ENCODE measurements at regions not wholly inside any gene's neighbourhood (a gene's known extent, or its start where the extent isn't known, plus 50 kb on each side); places are given as distances from the start of the nearest gene placed in this dataset.
"Not testable (repeated sequence)": the region's sequence is repeated elsewhere in the genome, so short reads cannot be mapped to it uniquely, and the experiment has no call there.

DNA sequence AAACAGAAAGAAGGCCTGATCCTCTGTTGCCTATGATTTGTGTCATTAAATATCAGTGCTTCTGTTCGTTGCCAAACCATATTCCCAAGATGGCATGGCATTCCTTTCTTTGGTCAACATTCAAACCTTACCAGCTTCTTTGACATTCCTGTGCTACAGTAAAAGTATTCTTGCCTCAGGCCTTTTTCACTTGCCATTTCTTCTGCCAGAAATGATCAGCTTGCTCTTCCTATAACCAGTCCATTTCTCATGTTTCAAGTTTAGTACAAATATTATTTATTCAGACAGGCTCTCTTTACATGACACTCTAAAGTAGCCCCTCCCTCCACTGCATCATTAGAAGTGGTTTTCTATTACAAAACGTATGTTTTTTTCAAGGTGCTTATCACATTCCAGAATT lies 278.3 kb downstream of the KCNJ2 start:
- no peak for DNase-seq (ENCODE audit: low spot score)

DNA sequence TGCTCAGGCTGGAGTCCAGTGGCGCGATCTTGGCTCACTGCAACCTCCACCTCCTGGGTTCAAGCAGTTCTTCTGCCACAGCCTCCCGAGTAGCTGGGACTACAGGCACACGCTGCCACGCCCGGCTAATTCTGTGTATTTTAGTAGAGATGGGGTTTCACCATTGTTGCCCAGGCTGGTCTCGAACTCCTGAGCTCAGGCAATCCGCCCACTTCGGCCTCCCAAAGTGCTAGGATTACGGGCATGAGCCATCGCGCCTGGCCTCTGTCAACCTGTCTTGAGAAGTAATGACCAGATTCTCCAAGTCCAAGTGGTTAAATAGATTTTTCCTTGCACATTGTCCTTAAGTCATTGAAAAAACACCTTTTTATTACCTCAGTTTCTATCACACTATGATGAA lies 283.7 kb downstream of the KCNJ2 start:
- not testable (repeated sequence) for DNase-seq (ENCODE audit: low spot score)

DNA sequence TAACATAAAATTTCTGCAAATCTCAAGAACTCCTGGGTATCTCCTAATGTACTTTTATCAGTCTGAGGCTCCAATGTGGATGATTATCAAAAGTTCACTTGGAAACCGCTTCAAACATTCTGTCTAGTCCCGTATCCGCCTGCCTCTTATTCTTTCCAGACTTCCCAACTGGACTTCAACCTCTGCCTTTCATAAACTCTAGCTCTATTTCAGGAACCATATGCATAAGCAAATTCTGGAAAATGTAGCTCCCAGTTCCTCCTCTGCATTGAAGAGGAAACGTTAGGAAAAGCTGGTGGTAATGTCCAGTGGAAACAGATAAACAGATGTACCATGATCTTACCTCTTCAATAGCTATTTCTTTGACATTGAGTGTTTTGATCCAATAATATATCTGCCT lies 285.0 kb downstream of the KCNJ2 start:
- no peak for DNase-seq (ENCODE audit: low spot score)

DNA sequence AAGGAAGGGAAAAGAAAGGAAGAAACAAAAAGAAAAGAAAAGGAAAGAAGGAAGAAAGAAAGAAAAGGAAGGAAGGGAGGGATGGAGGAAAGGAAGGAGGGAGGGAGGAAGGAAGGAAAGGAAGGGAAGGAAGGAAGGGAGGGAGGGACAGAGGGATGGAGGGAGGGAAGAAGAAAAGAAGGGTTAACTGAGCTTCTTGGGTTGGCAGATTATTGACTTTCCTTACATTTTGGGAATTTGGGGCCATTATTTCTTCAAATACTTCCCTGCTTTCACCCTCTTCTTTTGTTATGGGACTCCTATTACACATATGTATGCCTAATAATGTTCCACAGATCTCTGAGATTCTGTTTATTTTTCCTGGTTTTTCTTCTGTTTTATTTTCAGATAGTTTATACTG lies 285.6 kb downstream of the KCNJ2 start:
- no peak for DNase-seq (ENCODE audit: low spot score)

DNA sequence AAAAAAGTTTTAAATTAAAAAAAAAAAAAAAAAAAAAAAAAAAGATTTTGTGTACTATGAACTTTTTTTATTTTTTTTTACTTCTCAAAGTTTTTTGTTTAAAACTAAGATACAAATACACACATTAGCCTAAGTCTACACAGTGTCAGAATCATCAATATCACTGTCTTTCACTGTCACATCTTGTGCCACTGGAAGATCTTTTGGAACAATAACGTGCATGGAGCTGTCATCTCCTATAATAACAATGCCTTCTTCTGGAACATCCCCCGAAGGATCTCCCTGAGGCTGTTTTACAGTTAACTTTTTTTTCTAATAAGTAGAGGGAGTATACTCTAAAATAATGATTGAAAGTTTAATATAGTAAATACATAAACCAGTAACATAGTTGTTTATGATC lies 295.7 kb downstream of the KCNJ2 start:
- no peak for DNase-seq (ENCODE audit: low spot score)

DNA sequence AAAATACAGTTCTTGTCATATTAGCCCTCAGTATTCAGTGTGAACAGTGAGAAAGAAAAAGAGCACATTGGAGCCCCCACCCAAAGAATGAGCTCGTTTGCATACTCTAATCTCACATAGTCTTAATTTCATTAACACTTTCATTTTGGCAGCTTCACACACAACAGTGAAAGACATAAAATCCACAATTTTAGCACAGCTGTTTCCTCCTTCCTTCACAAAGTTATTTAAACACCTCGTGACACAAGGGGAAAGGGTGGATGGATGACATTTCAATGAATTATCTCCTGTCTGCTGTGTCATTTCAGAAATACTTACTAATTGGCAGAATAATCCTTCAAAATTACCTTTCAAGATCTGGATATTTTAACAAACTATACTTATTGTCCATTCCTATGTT lies 299.3 kb downstream of the KCNJ2 start:
- DNase-seq (ENCODE audit: low spot score), result no peak

DNA sequence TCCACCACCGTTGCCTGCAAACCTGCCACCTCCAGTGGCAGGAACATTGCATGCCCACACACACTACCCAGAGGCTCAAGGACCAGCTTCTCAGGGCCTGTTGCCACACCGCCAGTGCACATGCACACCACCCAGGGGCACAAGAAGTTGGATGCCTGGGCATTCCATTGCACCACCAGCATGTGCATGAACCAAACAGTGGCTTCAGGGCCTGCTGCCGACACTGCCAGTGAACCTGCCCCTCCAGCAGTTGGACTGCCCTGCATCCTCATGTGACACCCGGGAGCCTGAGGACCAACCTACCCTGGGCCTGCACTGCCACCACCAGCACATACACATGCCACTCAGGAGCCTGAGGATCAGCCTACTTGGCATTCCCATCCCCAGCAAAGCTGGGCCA lies 303.7 kb downstream of the KCNJ2 start:
- DNase-seq (ENCODE audit: low spot score), result no peak

DNA sequence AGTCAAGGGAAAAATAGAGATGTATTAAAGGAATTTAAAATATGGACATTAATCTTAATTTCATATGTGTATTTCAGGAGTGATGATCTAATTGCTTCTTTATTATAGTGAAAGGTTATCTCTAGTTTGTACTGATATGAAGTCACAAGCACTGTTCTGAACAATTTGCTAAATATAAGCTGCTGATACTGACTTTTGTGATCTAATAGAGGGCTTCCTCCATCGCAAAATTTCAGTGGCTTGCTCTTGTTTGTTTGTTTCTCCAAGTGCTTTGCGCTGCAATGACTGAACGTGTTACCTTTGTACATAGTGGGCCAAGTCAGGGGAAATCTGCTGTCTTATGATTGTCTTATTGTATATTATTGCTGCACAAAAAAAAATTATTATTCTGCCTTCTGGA lies 307.0 kb downstream of the KCNJ2 start:
- no peak for DNase-seq (ENCODE audit: low spot score)

DNA sequence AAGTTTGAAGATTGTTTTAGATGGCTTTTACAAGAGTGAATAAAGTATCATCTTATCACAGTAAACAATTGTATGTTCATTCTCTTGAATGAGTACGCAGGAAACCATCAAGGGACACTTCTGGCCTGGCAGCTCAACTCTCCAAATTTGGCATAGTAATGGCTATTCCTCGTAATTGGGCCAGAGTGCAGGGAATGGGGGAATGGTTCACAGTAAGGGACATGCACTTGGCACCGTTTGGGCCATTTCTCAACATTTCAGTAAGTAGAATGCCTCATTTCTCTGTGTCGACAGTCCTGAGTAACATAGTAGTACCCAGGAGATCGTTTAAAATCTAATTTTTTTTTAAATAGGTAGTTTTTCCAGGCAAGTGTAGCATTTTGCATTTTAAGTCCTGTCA lies 309.6 kb downstream of the KCNJ2 start:
- DNase-seq (ENCODE audit: low spot score), result no peak

DNA sequence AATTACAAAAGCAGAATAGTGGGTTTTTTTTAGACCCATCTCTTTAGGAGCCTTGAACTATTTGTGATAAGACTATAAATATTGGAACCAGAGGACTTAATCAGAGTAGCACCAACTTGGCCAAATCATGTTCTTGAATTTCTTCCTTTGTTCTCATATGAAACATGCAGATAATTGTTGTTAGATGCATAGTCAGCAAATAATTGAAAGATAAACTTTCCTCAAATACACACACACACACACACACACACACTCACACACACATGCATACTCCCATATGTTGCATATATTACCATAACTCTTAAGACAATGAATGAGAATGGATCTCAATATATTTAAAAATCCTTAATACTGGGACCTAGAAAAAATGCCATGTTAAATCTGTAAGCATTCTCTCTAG lies 310.4 kb downstream of the KCNJ2 start:
- no peak for DNase-seq (ENCODE audit: low spot score)

DNA sequence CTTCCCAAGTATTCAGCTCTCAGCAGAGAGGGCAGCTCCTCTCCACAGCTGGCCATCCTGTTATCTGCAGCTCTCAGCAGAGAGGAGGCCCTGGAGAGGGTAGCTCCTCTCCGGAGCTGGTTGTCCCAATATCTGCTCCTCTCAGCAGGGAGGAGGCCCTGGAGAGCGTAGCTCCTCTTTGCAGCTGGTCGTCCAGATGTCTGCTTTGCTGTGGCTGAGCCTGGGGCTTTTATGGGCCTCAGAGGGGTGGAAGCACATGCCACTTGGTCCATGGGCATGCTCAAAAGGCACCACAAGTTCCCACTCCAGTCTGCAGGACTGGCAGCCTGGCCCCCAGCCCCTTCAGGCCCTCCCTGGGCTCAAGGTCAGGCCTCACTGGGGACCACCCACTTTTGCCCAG lies 314.3 kb downstream of the KCNJ2 start:
- DNase-seq (ENCODE audit: low spot score), result no peak

DNA sequence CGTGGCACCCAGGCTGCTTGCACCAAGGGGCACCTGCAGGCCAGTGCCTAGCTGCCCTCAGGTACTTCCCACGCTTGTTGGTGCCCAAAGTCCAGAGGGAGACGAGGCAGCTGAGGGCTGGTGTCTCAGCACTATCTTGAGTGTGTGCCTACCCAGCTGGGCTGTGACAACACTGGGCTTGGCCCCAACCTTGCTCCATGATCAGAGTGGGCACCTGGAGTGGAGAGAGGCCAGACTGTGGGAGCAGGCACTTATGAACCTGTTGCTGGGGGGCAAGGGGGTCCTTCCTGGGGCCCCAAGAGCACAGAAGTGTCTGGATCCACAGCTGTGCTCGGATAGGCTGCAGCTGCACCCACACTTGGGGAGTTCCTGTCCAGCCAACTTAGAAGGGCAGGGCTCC lies 314.7 kb downstream of the KCNJ2 start:
- no peak for DNase-seq (ENCODE audit: low spot score)

DNA sequence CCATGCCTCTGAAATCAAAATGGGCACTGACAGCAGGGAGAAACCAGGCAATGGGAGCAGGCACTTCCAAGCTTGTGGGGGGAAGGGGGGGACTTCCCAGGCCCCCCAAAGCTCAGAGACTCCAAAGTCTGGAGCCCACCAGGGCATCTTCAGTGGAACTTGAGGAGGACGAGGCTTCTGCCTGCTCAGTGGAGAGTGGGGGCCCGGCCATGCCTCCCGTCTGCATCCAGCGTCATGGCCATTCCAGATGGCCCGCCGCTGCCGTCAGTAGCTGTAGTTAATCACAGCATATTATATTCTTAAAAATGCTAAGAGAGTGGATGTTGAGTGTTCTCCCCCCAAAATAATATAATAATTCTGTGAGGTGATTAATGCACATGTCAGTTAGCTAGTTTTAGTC lies 315.2 kb downstream of the KCNJ2 start:
- no peak for DNase-seq (ENCODE audit: low spot score)

DNA sequence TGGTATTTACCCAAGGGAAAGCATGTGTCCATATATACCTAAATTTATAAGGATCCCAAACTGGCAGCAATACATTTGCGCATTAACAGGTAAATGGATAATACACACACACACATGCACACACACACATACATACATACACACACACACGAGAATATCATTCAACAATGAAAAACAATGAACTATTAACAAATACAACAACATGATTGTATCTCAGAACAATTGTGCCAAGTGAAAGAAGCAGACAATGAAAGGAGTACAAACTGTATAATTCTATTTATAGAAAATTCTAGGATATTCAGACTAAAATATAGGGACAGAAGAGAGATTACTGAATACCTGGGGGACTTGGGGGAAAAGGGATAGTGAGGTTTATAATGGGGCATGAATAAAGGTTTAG lies 323.0 kb downstream of the KCNJ2 start:
- DNase-seq (ENCODE audit: low spot score), result no peak

DNA sequence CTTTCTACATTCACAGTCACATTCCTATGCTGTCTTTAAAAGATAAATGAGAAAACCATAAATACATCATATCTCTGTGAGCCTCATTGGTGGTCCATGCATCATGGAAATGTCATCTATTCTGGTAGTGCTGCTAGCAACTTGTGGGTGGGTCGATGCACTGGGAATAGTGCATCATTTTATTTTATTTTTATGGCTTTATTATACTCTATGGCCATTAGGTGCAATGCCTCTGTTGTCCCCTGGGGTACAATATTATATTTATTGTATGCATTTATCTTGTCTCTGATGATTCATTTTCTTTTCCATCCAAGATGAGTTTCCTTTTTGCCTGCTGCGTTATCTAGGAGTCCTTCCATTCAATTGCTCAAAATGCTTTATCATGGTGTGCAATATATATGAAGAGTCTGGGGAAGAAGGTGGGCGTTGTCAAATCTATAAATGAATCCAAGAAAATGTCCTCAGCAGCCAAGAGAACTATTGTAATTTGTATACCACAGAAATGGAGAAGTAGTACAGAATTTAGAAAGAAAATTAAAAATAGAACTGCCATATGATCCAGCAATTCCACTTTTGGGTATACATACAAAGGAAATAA lies 324.0 kb downstream of the KCNJ2 start:
- no peak for DNase-seq (ENCODE audit: low spot score)

DNA sequence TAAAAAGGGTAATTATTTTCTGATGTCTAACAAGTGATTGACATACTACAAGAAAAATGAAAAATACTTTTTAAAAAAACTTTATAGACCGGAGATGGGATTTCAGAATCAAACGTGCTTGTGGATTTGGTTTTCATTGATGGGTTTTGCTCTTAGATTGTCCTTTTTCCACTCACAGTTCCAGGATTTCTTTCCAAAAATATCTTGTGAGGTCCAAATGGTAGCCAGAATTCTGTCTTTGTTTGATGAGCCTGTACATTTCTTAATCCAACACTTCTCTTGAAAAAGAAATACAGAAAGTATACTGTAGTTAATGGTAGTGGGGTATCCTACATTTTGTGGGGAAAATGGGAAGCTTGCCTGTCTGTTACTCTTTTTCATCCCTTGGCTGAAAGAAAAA lies 329.3 kb downstream of the KCNJ2 start:
- no peak for DNase-seq (ENCODE audit: low spot score)

DNA sequence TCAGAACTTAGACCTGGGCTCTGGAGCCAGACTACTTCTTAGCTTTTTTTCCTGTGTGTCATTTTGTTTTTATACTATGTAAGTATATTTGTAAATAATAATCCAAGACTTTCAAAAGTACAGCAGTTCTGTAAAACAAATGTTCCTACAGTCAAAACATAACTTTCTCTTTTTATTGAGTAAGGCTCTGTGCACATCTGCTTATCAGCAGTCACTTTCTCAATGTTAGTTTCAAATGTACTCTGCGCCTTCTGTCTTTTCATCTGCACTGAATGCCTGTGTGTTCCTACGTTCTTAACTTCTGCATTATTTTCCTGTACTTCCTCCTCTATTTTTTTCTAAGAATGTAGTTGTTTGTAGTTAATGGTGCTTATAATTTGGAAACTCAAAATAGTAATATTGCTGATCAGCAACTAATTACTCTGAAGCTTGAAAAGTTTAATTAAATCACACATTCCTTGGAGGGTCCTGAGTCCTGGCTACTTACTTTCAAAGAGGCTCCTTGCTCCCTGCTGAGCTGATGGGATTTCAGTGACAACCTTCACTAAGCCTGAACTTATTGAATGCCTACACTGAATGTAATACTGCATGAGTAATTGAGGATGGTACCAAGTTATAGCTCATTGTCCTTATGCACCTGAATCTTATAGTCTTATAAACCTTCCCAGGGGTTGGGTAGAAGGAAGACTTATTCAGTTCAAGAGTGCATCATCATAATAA lies 329.9 kb downstream of the KCNJ2 start:
- no peak for DNase-seq (ENCODE audit: low spot score)

DNA sequence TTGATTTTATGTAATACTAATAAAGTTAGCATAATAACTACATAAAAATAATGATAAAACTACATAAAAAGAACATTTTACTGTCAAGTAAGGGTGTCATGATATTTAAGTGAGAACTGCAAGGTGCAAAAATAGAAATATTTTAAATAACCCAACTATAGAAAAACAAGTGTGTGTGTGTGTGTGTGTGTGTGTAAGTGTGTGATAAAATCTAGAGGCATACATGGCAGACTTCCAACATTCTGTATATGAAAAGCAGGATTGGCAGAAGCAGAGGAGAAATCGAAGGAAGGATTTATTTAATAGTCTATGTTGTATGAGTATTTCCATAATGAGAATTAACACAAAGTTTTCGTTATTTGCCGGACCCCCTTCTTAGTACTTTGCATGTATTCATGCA lies 334.1 kb downstream of the KCNJ2 start:
- no peak for DNase-seq (ENCODE audit: low spot score)

DNA sequence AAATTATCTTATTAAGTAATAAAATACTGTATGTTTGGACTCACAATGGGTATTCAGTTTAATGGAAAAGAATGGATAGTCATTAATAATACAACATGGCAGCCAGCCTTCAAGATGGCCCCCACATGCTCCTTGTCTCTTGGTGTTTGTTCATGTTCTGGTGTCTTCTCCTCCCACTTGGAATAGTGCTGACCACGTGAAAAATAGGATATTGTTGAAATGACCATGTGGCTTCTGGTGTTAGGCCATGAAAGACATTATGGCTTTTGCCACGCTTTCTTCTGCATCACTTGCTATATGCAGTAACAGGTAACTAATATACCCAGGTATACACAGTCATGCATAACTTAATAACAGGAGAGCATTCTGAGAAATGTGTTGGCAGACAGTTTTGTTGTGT lies 341.0 kb downstream of the KCNJ2 start:
- no peak for DNase-seq (ENCODE audit: low spot score)

DNA sequence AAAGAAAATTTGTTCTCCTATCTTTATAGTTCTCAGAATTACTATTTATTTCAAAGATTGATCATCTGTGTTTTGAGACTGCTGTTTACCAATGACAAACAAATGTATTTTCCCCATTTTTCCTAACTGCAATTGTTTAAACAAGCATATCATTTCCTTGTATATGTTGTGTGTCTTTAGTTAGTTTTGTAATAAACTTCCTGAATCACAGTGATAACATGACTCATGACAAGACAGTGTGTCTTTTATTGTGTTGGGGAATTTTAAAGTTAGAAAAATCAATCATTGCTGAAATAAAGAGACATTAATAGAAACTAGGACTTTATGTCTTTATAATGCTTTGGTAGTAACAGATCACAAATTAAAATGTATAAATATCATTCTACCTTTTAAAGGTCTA lies 348.5 kb downstream of the KCNJ2 start:
- no peak for DNase-seq (ENCODE audit: low spot score)

DNA sequence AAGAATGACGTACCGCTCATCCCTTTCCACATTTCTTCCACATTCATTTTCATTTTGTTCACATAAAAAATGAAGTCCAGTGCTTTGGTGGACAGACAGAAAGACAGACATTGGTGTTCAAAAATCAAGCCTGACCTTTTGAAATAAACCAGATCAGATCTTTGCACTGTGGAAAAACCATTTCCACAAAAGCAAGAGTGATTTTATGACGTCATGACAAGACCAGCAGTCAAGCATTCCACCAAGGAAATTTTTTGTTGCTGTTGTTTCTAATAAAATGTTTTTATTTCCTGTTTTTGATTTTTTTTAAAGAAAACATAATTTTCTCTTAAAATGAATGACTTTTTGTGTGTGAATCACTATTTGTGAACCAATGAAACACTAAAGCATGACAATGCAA lies 350.0 kb downstream of the KCNJ2 start:
- DNase-seq (ENCODE audit: low spot score), result no peak

DNA sequence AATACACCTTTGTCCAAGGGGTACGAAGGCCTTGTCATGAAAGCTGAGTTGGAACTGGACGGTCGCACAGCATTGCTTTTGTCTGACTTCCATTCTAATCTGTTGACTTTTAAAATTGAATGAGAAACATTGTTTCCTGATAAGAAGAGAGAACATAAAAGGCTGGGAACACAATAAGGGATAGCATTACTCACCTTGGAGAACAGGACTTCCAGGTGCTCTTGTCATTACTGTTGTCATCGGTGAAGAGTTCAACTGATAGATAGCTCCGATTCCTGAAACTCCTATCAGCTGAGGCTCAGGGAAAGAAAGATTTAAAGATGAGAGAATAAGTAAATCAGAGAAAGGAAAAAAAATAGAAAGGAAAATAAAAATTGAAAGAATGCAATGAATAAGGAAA lies 351.1 kb downstream of the KCNJ2 start:
- no peak for DNase-seq (ENCODE audit: low spot score)

DNA sequence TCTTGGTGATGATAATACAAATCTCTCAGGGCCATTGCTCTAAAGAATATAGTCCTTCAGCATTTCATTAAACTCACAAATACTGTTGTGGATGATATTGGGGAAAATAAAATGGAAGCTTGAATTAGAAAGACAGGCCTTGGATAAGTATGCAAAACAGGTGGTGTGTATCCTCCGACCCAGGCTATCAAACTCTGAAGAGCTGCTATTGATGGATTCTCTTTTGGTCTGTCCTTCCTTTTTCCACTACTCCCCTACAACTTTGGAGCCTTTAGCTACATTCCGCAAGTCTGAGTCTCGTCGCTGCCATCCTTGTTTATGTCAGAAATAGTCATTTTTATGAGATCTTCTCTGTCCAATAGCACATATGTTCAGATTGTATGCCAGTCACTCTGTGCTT lies 351.6 kb downstream of the KCNJ2 start:
- DNase-seq (ENCODE audit: low spot score), result no peak

DNA sequence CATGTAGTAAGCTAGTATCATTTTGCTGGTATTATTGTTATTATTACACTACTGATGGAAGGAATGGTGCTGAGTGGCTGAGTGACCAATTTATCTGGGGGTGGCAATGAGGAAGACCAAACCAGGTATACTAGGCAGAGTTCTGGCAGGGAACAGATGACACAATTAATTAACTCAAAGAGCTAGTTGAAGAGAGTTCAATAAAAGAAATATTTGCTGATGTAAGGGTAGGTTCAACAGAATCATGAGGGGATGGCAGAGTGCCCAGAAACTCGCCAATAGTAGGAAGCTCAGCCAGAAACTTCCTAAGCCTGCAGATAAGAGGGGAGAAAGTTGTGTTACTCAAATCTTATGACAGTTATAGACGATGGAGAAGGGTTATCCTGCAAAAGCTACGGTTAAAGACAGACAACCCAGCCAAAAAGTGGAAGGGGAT lies 352.5 kb downstream of the KCNJ2 start:
- no peak for DNase-seq (ENCODE audit: low spot score)
